A549 (cell line): ENCODE measurements at regions not wholly inside any gene's neighbourhood (a gene's known extent, or its start where the extent isn't known, plus 50 kb on each side); places are given as distances from the start of the nearest gene placed in this dataset.

Experiments used
- ATAC-seq, 2 experiments: fragments of 200-7000 bp in 1 of 2; fragments of >200 bp in 1 of 2; cut with Nextera tagmentation in 1 of 2; cut with Tn5 transposase in 1 of 2; 3 replicates each; pipeline versions ENCODE4 v1.8.0 to v1.9.1; 2018 to 2020; ENCODE audit warnings: mild to moderate bottlenecking in 1 of 2, moderate library complexity in 1 of 2
- CTCF ChIA-PET: fragments of 300-600 bp; sonication (Branson Sonifier 250); formaldehyde crosslinking; extraction: SDS; loops from one replicate; lab custom pipeline; 2021; ENCODE audit warnings: antibody characterized with exemption, inconsistent platforms; lab: Yijun Ruan, JAX
- POLR2A ChIA-PET: fragments of 350-600 bp; formaldehyde crosslinking; extraction: SDS; loops from one replicate; lab custom pipeline; 2021; ENCODE audit warnings: antibody characterized with exemption, inconsistent platforms; lab: Yijun Ruan, JAX
- DNase-seq, 2 experiments: peaks; one replicate each; pipeline versions ENCODE4 v3.0.0 to v3.0.0-alpha.2; 2011 to 2016; ENCODE audit warnings: low read depth in 1 of 2, low spot score in 1 of 2
- FAIRE-seq: peaks from 2 replicates; lab custom pipeline; 2011; peaks lifted over from hg19 to GRCh38; lab: Jason Lieb, UNC
- H3K27ac ChIP-seq, 2 experiments: fragments of >200 bp; sonication (Bioruptor Twin); formaldehyde crosslinking; 3 replicates each; pipeline ENCODE4 v1.5.1; 2016 to 2017
- H3K4me1 ChIP-seq: fragments of >200 bp; sonication (Bioruptor Twin); formaldehyde crosslinking; 3 replicates; pipeline ENCODE4 v1.6.1; 2016
- H3K4me2 ChIP-seq: fragments of >200 bp; sonication (Bioruptor Twin); formaldehyde crosslinking; 3 replicates; pipeline ENCODE4 v1.6.1; 2016
- H3K4me3 ChIP-seq: fragments of >200 bp; sonication (Bioruptor Twin); formaldehyde crosslinking; 3 replicates; pipeline ENCODE4 v1.5.1; 2016
- H3K9me3 ChIP-seq: fragments of >200 bp; sonication (Bioruptor Twin); formaldehyde crosslinking; 3 replicates; pipeline ENCODE4 v1.6.1; 2016
- CEBPB ChIP-seq, 2 experiments: fragments of >200 bp in 1 of 2; sonication (Bioruptor Twin) in 1 of 2; formaldehyde crosslinking in 1 of 2; IDR thresholded peaks; 2 replicates each; pipeline ENCODE4 v1.6.1; 2012 to 2016
- CHD4 ChIP-seq: fragments of 200-600 bp; sonication (generic); IDR thresholded peaks from 2 replicates; pipeline ENCODE4 v1.6.1; 2016; ENCODE audit warnings: antibody characterized with exemption, mild to moderate bottlenecking, borderline replicate concordance
- EHMT2 ChIP-seq: fragments of 200-600 bp; sonication (generic); IDR thresholded peaks from 2 replicates; pipeline ENCODE4 v1.6.1; 2016; ENCODE audit warnings: antibody characterized with exemption, low read depth, mild to moderate bottlenecking, moderate library complexity
- ESRRA ChIP-seq: fragments of 150-350 bp; IDR thresholded peaks from 2 replicates; pipeline ENCODE4 v1.6.1; 2014; ENCODE audit warnings: mild to moderate bottlenecking, low read length, borderline replicate concordance
- GATA3 ChIP-seq: IDR thresholded peaks from 2 replicates; pipeline ENCODE4 v1.6.1; 2012; ENCODE audit warnings: borderline replicate concordance
- MAFK ChIP-seq: fragments of 450-650 bp; IDR thresholded peaks from 2 replicates; pipeline ENCODE4 v1.6.1; 2014; ENCODE audit not compliant: partially characterized antibody
- RAD21 ChIP-seq, 2 experiments: fragments of >200 bp in 1 of 2; sonication (Bioruptor Twin) in 1 of 2; formaldehyde crosslinking in 1 of 2; IDR thresholded peaks in 1 of 2; conservative IDR thresholded peaks in 1 of 2; 2 replicates in 1 of 2; 3 replicates in 1 of 2; pipeline ENCODE4 v1.6.1; 2012 to 2018; ENCODE audit warnings: inconsistent platforms in 1 of 2
- RCOR1 ChIP-seq: fragments of 150-350 bp; IDR thresholded peaks from 2 replicates; pipeline ENCODE4 v1.6.1; 2014; ENCODE audit warnings: antibody characterized with exemption, low read length, low read depth
- SMC3 ChIP-seq: fragments of >200 bp; sonication (Bioruptor Twin); formaldehyde crosslinking; IDR thresholded peaks from 3 replicates; pipeline ENCODE4 v1.6.1; 2018; ENCODE audit warnings: inconsistent platforms
- TFCP2L1 ChIP-seq: fragments of 250-450 bp; sonication (Bioruptor Pico); IDR thresholded peaks from 2 replicates; pipeline ENCODE4 v1.5.0; 2021; ENCODE audit warnings: mild to moderate bottlenecking
- TP53 ChIP-seq: fragments of 250-450 bp; sonication (Bioruptor Pico); IDR thresholded peaks from 2 replicates; pipeline ENCODE4 v1.5.0; 2021; ENCODE audit warnings: mild to moderate bottlenecking, moderate library complexity
- ZC3H11A ChIP-seq: fragments of 450-650 bp; IDR thresholded peaks from 2 replicates; pipeline ENCODE4 v1.6.1; 2014; ENCODE audit warnings: antibody characterized with exemption, mild to moderate bottlenecking
- WGBS: methylation state at CpG from one replicate; pipeline ENCODE4 v1.1.6; 2017; ENCODE audit errors: missing lambda C conversion rate; 5-methylcytosine and 5-hydroxymethylcytosine counted together
- TF ChIP-seq, protein P1 (sequence below): fragments of 250-450 bp; sonication (Bioruptor Pico); IDR thresholded peaks from 2 replicates; pipeline ENCODE4 v1.5.0; 2021; ENCODE audit warnings: mild to moderate bottlenecking, moderate library complexity, borderline replicate concordance
- TF ChIP-seq, protein P2 (sequence below): fragments of >200 bp; sonication (Bioruptor Twin); formaldehyde crosslinking; IDR thresholded peaks from 3 replicates; pipeline ENCODE4 v1.5.1; 2016
- TF ChIP-seq, protein P3 (sequence below): fragments of >200 bp; sonication (Bioruptor Twin); formaldehyde crosslinking; IDR thresholded peaks from 3 replicates; pipeline ENCODE4 v1.6.1; 2016

DNA sequence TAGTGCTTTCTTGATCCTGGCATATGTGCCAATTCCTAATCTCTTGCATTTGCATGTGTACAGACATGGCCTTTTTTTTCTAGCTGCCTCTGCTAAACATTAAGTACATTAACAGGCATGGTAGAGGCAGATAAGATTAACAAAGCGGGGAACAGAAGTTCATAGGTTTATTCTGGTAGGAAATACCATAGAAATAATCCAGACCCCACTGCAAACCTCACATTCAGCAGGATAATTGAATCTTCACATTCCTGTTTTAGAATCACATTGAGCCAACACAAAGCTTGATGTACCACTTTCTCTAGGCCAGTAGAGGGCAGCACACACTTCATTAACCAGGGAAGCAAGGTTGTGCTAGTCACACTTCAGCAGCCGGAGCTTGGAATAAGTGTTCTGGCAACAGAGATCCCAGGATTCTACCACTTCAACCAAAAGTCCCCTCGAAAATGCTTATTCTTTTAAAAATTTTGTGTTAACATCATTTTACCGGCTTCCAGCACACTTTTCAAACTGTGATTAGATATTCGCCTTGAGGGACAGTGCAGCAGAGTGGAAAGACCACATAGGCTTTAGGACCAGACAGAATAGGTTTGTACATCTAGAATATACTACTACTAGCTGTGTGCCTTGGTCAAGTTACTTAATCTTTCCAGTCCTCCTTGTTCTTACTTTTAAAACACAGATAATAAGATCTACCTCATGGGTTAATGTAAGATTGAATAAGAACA lies 420.2 kb upstream of the CHST9 start:
- peak; percentile 7 to 64 for DNase-seq
- peak; percentile 86 to 91; a peak in 5 of 6 replicates for ATAC-seq
- H3K4me3 ChIP-seq: no peak overlapping the region
- no peak for FAIRE-seq
- 24% methylated on average over 5 of the region's 5 CpGs for WGBS
- CTCF ChIA-PET: interaction anchor here (0.6 to 2.6 kb wide), 7 partner anchors 8 to 283 kb away, joined by 3 to 11 read pairs (median 3); no protein-coding TSS in a partner anchor
- TF ChIP-seq, protein P1, sequence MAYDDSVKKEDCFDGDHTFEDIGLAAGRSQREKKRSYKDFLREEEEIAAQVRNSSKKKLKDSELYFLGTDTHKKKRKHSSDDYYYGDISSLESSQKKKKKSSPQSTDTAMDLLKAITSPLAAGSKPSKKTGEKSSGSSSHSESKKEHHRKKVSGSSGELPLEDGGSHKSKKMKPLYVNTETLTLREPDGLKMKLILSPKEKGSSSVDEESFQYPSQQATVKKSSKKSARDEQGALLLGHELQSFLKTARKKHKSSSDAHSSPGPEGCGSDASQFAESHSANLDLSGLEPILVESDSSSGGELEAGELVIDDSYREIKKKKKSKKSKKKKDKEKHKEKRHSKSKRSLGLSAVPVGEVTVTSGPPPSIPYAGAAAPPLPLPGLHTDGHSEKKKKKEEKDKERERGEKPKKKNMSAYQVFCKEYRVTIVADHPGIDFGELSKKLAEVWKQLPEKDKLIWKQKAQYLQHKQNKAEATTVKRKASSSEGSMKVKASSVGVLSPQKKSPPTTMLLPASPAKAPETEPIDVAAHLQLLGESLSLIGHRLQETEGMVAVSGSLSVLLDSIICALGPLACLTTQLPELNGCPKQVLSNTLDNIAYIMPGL: no peak
- TF ChIP-seq SMC3 (peak; percentile 53; the same call in 2 of the 3 replicates), RAD21 (conservative IDR thresholded peaks at IDR 0.05 in 1 of 2, IDR thresholded peaks at IDR 0.05 in 1 of 2) (peak; percentile 72 to 73)
- TF ChIP-seq, protein P2, sequence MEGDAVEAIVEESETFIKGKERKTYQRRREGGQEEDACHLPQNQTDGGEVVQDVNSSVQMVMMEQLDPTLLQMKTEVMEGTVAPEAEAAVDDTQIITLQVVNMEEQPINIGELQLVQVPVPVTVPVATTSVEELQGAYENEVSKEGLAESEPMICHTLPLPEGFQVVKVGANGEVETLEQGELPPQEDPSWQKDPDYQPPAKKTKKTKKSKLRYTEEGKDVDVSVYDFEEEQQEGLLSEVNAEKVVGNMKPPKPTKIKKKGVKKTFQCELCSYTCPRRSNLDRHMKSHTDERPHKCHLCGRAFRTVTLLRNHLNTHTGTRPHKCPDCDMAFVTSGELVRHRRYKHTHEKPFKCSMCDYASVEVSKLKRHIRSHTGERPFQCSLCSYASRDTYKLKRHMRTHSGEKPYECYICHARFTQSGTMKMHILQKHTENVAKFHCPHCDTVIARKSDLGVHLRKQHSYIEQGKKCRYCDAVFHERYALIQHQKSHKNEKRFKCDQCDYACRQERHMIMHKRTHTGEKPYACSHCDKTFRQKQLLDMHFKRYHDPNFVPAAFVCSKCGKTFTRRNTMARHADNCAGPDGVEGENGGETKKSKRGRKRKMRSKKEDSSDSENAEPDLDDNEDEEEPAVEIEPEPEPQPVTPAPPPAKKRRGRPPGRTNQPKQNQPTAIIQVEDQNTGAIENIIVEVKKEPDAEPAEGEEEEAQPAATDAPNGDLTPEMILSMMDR: peak; percentile 63
- TF ChIP-seq, all 56 proteins: peak for 3
- Histone ChIP-seq H3K4me2 (no peak overlapping the region), H3K9me3 (no peaks in the 10 kb centered on the region), H3K27ac (no peak overlapping the region), H3K4me1 (no peaks in the 10 kb centered on the region)
- POLR2A ChIA-PET: no interaction called here

DNA sequence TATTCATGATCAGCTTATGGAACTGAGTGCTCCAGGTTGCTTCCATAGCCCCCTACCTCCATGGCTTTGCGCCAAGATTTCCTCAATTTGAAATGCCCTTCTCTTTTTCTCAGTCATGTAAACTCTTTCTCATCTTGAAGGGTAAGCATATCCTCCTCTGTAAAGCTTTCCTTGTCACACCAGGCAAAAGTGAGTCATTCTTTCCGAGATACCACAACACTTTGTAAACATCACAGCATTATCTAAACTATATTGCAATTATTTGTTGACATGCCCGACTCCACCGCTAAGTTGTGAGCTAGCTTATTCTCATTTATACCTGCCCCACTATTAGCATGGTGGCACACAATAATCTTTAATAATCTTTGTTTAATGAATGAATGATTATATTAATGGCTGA lies 419.5 kb upstream of the CHST9 start:
- TF ChIP-seq CHD4 (no peak), TP53 (CRISPR knock-in tag) (no peak), GATA3 (no peak), EHMT2 (no peak), ZC3H11A (no peak), MAFK (no peak), RCOR1 (no peak), ESRRA (no peak), CEBPB (IDR thresholded peaks at IDR 0.05) (no peak), TFCP2L1 (CRISPR knock-in tag) (no peak)
- TF ChIP-seq, protein P1: no peak
- TF ChIP-seq, protein P3, sequence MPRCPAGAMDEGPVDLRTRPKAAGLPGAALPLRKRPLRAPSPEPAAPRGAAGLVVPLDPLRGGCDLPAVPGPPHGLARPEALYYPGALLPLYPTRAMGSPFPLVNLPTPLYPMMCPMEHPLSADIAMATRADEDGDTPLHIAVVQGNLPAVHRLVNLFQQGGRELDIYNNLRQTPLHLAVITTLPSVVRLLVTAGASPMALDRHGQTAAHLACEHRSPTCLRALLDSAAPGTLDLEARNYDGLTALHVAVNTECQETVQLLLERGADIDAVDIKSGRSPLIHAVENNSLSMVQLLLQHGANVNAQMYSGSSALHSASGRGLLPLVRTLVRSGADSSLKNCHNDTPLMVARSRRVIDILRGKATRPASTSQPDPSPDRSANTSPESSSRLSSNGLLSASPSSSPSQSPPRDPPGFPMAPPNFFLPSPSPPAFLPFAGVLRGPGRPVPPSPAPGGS: no peak
- H3K4me1 ChIP-seq: no peaks in the 10 kb centered on the region
- CTCF ChIA-PET: interaction anchor here (0.6 to 2.6 kb wide), 4 partner anchors 9 to 149 kb away, joined by 3 to 11 read pairs (median 3); no protein-coding TSS in a partner anchor
- ATAC-seq (no peak), DNase-seq (no peak), FAIRE-seq (no peak)
- H3K27ac ChIP-seq: no peak overlapping the region
- H3K9me3 ChIP-seq: no peaks in the 10 kb centered on the region
- POLR2A ChIA-PET: no interaction called here
- H3K4me2 ChIP-seq: no peak overlapping the region
- 18% methylated on average over 4 of the region's 4 CpGs for WGBS
- no peak overlapping the region for H3K4me3 ChIP-seq
